OCI-LY3 (cell line): ENCODE measurements at regions not wholly inside any gene's neighbourhood (a gene's known extent, or its start where the extent isn't known, plus 50 kb on each side); places are given as distances from the start of the nearest gene placed in this dataset.

Experiments
- CTCF ChIP-seq: fragments of 200-600, 300-600 bp; sonication (generic); IDR thresholded peaks from 2 replicates; pipeline ENCODE4 v1.5.1; 2014; ENCODE audit warnings: antibody characterized with exemption, low read length, low read depth
- EZH2phosphoT487 ChIP-seq: fragments of 200-600 bp; shearing (Covaris generic); IDR thresholded peaks from 2 replicates; pipeline ENCODE4 v1.6.1; 2018; ENCODE audit warnings: antibody characterized with exemption, mixed run types, low read depth

GRCh38 chrX:903116-903515 lies 272.5 kb downstream of the SHOX start:
- TF ChIP-seq CTCF (no peak), EZH2phosphoT487 (no peak)
